MM.1S (cell line): ENCODE measurements at regions not wholly inside any gene's neighbourhood (a gene's known extent, or its start where the extent isn't known, plus 50 kb on each side); places are given as distances from the start of the nearest gene placed in this dataset.

ENCODE experiments used
- DNase-seq: peaks from one replicate; pipeline ENCODE4 v3.0.0-alpha.2; 2015
- H2AFZ ChIP-seq: fragments of 300-600 bp; sonication (generic); 2 replicates; pipeline ENCODE4 v1.6.0; 2016; ENCODE audit warnings: antibody characterized with exemption, low read length
- H3F3A ChIP-seq: fragments of 300-600 bp; sonication (generic); 2 replicates; pipeline ENCODE4 v1.6.1; 2016; ENCODE audit warnings: mild to moderate bottlenecking, antibody characterized with exemption, low read length, moderate library complexity, mixed read lengths; ENCODE audit not compliant: insufficient read depth
- H3K27ac ChIP-seq: fragments of 300-600 bp; sonication (generic); 2 replicates; pipeline ENCODE4 v1.5.1; 2016; ENCODE audit warnings: mild to moderate bottlenecking, low read length
- H3K27me3 ChIP-seq: fragments of 300-600 bp; sonication (generic); replicated peaks from 2 replicates; pipeline ENCODE4 v1.6.0; 2016; ENCODE audit warnings: low read length; ENCODE audit not compliant: insufficient read depth
- H3K36me3 ChIP-seq: fragments of 300-600 bp; sonication (generic); replicated peaks from 2 replicates; pipeline ENCODE4 v1.6.1; 2016; ENCODE audit warnings: mild to moderate bottlenecking, low read length, mixed read lengths; ENCODE audit not compliant: insufficient read depth
- H3K4me1 ChIP-seq: fragments of 300-600 bp; sonication (generic); 2 replicates; pipeline ENCODE4 v1.6.1; 2016; ENCODE audit warnings: low read length, mixed read lengths
- H3K4me2 ChIP-seq: fragments of 300-600 bp; sonication (generic); 2 replicates; pipeline ENCODE4 v1.6.0; 2016; ENCODE audit warnings: low read depth, low read length
- H3K4me3 ChIP-seq: fragments of 300-600 bp; sonication (generic); 2 replicates; pipeline ENCODE4 v1.5.1; 2016; ENCODE audit warnings: low read length, mixed read lengths
- H3K79me2 ChIP-seq: fragments of 300-600 bp; sonication (generic); 2 replicates; pipeline ENCODE4 v1.6.1; 2016; ENCODE audit warnings: mixed run types, low read length, mixed read lengths
- H3K9ac ChIP-seq: fragments of 300-600 bp; sonication (generic); 2 replicates; pipeline ENCODE4 v1.6.1; 2016; ENCODE audit warnings: low read length, mixed read lengths
- H3K9me2 ChIP-seq: fragments of 300-600 bp; sonication (generic); replicated peaks from 2 replicates; pipeline ENCODE4 v1.6.1; 2016; ENCODE audit warnings: mild to moderate bottlenecking, low read length, mixed read lengths; ENCODE audit not compliant: insufficient read depth
- H3K9me3 ChIP-seq: fragments of 300-600 bp; sonication (generic); replicated peaks from 2 replicates; pipeline ENCODE4 v1.6.1; 2016; ENCODE audit warnings: mild to moderate bottlenecking, low read length, mixed read lengths; ENCODE audit not compliant: insufficient read depth
- H4K20me1 ChIP-seq: fragments of 300-600 bp; sonication (generic); 2 replicates; pipeline ENCODE4 v1.6.1; 2016; ENCODE audit warnings: mild to moderate bottlenecking, low read length, moderate library complexity, mixed read lengths; ENCODE audit not compliant: insufficient read depth
- CTCF ChIP-seq: fragments of 300-600 bp; sonication (generic); IDR thresholded peaks from 2 replicates; pipeline ENCODE4 v1.5.1; 2016; ENCODE audit warnings: antibody characterized with exemption, low read length, mixed read lengths
- EZH2 ChIP-seq: fragments of 300-600 bp; sonication (generic); optimal IDR thresholded peaks from 2 replicates; pipeline ENCODE3; 2017; ENCODE audit warnings: low read depth, mild to moderate bottlenecking, antibody characterized with exemption, low read length, mixed read lengths
- EZH2phosphoT487 ChIP-seq: fragments of 300-600 bp; sonication (generic); IDR thresholded peaks from 2 replicates; pipeline ENCODE4 v1.6.1; 2018; ENCODE audit warnings: antibody characterized with exemption, low read length

GRCh38 chr2:186093174-186093573 is 354.6 kb downstream of the FSIP2 start:
- TF ChIP-seq EZH2 = no peak
- no peak for TF ChIP-seq CTCF
- TF ChIP-seq EZH2phosphoT487 = no peak
- Histone ChIP-seq H3K9me2 (no peaks in the 10 kb centered on the region), H3K27ac (no peak overlapping the region), H3K9ac (no peak overlapping the region), H3F3A (no peaks in the 10 kb centered on the region), H2AFZ (no peak overlapping the region), H3K4me2 (no peak overlapping the region), H3K4me3 (no peak overlapping the region), H3K36me3 (no peaks in the 10 kb centered on the region), H4K20me1 (no peaks in the 10 kb centered on the region), H3K27me3 (no peaks in the 10 kb centered on the region), H3K79me2 (no peaks in the 10 kb centered on the region), H3K4me1 (no peaks in the 10 kb centered on the region), H3K9me3 (no peaks in the 10 kb centered on the region)
- no peak for DNase-seq

- Histone ChIP-seq H3K9ac (no peak overlapping the region), H3K4me2 (no peak overlapping the region), H3K36me3 (no peaks in the 10 kb centered on the region), H3K27ac (no peak overlapping the region), H3K9me2 (no peaks in the 10 kb centered on the region), H3K4me3 (no peak overlapping the region), H2AFZ (no peak overlapping the region), H4K20me1 (no peaks in the 10 kb centered on the region), H3K4me1 (no peaks in the 10 kb centered on the region), H3K9me3 (no peaks in the 10 kb centered on the region), H3K27me3 (no peaks in the 10 kb centered on the region), H3F3A (no peaks in the 10 kb centered on the region), H3K79me2 (no peaks in the 10 kb centered on the region)
- TF ChIP-seq EZH2 (no peak), CTCF (no peak), EZH2phosphoT487 (no peak)
- no peak for DNase-seq
These were observed 360.2 kb downstream of the FSIP2 start for GRCh38 chr2:186098821-186099220.

GRCh38 chr2:186099826-186100225 is 361.2 kb downstream of the FSIP2 start:
- Histone ChIP-seq H3K4me1 (no peaks in the 10 kb centered on the region), H3K9me2 (no peaks in the 10 kb centered on the region), H4K20me1 (no peaks in the 10 kb centered on the region), H3K27me3 (no peaks in the 10 kb centered on the region), H3K9ac (no peak overlapping the region), H3F3A (no peaks in the 10 kb centered on the region), H3K36me3 (no peaks in the 10 kb centered on the region), H3K27ac (no peak overlapping the region), H3K4me3 (no peak overlapping the region), H3K9me3 (no peaks in the 10 kb centered on the region), H2AFZ (no peak overlapping the region), H3K4me2 (no peak overlapping the region), H3K79me2 (no peaks in the 10 kb centered on the region)
- no peak for DNase-seq
- TF ChIP-seq EZH2phosphoT487 (no peak), CTCF (no peak), EZH2 (no peak)

- Histone ChIP-seq H3K9me2 (no peaks in the 10 kb centered on the region), H3F3A (no peaks in the 10 kb centered on the region), H3K4me1 (no peaks in the 10 kb centered on the region), H3K4me3 (no peak overlapping the region), H3K9me3 (no peaks in the 10 kb centered on the region), H3K4me2 (no peak overlapping the region), H2AFZ (no peak overlapping the region), H3K27me3 (no peaks in the 10 kb centered on the region), H3K36me3 (no peaks in the 10 kb centered on the region), H3K9ac (no peak overlapping the region), H4K20me1 (no peaks in the 10 kb centered on the region), H3K27ac (no peak overlapping the region), H3K79me2 (no peaks in the 10 kb centered on the region)
- TF ChIP-seq EZH2phosphoT487 (no peak), EZH2 (no peak), CTCF (no peak)
- no peak for DNase-seq
These were observed 362.0 kb downstream of the FSIP2 start for GRCh38 chr2:186100636-186101035.
